Mesodermal cell (in vitro differentiated cells): ENCODE measurements at regions not wholly inside any gene's neighbourhood (a gene's known extent, or its start where the extent isn't known, plus 50 kb on each side); places are given as distances from the start of the nearest gene placed in this dataset.

ENCODE experiments used
- H3K27ac ChIP-seq: 2 replicates; pipeline ENCODE4 v1.7.0; 2013; ENCODE audit warnings: mild to moderate bottlenecking, low read depth, low read length, moderate library complexity; ENCODE audit not compliant: severe bottlenecking
- H3K36me3 ChIP-seq: 2 replicates; pipeline ENCODE4 v1.7.1; 2013; ENCODE audit warnings: mild to moderate bottlenecking, low read length, moderate library complexity; ENCODE audit not compliant: control insufficient read depth, insufficient read depth
- H3K4me1 ChIP-seq: one replicate; pipeline ENCODE4 v1.7.1; 2013; ENCODE audit warnings: mild to moderate bottlenecking, low read length; ENCODE audit not compliant: insufficient read depth, control insufficient read depth, poor library complexity, severe bottlenecking
- H3K4me3 ChIP-seq: 2 replicates; pipeline ENCODE4 v1.7.0; 2013; ENCODE audit warnings: low read length, control low read depth, mild to moderate bottlenecking; ENCODE audit not compliant: insufficient read depth, poor library complexity, severe bottlenecking; ENCODE audit errors: extremely low read depth
- H3K9me3 ChIP-seq: 2 replicates; pipeline ENCODE4 v1.7.1; 2013; ENCODE audit warnings: mild to moderate bottlenecking, low read length, moderate library complexity; ENCODE audit not compliant: control insufficient read depth
- WGBS, 2 experiments: methylation state at CpG; one replicate each; pipeline ENCODE4 v1.1.5; 2013; ENCODE audit warnings: missing lambda C conversion rate in 2 of 2; ENCODE audit not compliant: insufficient coverage in 2 of 2; 5-methylcytosine and 5-hydroxymethylcytosine counted together

DNA sequence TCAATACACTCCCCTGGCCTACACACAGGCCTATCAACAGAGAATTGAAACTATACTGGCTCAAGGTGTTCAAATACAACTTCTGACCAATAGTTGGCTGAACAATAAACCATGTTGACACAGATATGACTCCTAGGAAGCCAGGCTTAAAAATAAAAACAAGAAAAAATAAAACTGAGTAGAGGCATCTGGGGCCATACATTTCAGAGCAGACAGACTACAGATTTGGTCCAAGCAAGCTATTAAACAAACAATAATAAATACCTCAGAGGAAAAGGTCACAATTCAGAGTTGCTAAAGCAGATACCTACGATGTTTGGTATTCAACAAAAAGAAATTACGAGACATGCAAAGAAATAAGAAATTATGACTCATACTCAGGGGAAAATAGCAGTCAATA is 132.8 kb upstream of the ACVR2A start:
- WGBS, 2 experiments: no CpG with 5 or more reads among the region's 2 CpGs
- Histone ChIP-seq H3K4me3 (no peak overlapping the region), H3K4me1 (no peaks in the 10 kb centered on the region), H3K27ac (no peak overlapping the region), H3K9me3 (no peaks in the 10 kb centered on the region), H3K36me3 (no peaks in the 10 kb centered on the region)

DNA sequence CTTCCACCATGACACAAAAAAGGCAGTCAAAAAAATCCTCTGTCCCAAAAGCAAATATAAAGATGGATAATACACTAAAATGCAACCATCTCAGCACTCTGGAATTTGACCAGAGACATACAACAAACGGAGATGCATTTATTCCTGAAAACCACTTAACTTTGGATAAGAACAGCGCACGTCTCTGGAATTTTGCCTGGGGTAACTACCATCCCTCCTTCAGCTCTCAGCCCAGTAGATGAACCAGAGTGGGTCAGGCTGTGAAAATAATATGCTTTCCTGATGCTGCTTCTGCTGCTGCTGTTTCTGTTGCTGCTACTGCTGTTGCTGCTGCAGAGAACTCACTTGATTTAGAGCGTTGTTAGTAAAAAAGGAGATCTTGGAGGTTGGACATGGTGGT is 133.8 kb upstream of the ACVR2A start:
- no peaks in the 10 kb centered on the region for H3K36me3 ChIP-seq
- WGBS, 2 experiments: 94 to 100% methylated on average over 3 of the region's 4 CpGs

DNA sequence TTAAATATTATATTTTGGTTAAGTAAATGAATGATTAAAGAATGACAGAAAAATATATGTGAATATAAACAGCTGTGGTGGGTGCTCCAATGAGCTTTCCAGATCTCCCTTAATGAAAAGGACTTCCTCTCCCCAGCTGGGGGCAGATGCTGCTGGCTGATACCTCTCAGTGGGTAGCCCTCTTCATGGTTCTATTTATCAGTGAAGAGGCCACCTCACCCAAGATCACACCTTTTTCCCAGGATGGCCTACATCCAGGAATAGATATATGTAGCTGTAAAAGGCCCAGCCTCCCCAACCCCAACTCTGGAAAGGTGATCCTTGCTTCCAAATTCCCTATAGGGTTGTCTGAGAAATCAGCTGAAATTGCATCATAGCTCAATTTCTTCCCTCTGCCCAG is 135.2 kb upstream of the ACVR2A start:
- H3K4me3 ChIP-seq: no peak overlapping the region

More for the DNA sequence above, 133.8 kb upstream of the ACVR2A start:
- Histone ChIP-seq H3K9me3 (no peaks in the 10 kb centered on the region), H3K27ac (no peak overlapping the region), H3K4me3 (no peak overlapping the region), H3K4me1 (no peaks in the 10 kb centered on the region)

DNA sequence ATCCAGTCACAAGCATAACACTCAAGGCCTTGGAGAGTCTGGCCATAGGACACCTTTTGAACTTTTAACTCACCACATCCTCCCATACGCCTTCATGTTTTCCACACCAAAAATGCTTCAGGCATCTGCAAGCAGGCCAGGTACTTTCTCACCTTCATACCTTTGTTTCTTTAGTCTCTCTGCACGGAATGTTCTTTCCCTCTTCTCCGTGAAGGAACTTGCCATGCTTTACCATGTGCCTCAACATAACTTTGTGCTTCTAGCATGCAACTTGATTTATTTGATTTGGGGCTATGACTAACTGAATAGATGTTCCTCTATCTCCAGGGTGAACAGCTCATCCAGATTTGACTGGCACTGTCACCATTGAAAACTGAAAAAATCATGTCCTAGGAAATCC is 141.7 kb upstream of the ACVR2A start:
- WGBS, 2 experiments: 70 to 85% methylated on average over 1 to 3 of the region's 3 CpGs
- no peak overlapping the region for H3K4me3 ChIP-seq
- no peaks in the 10 kb centered on the region for H3K36me3 ChIP-seq
- no peaks in the 10 kb centered on the region for H3K4me1 ChIP-seq
- H3K9me3 ChIP-seq: no peaks in the 10 kb centered on the region
- H3K27ac ChIP-seq: no peak overlapping the region

More for the DNA sequence above, 135.2 kb upstream of the ACVR2A start:
- H3K36me3 ChIP-seq: no peaks in the 10 kb centered on the region
- H3K4me1 ChIP-seq: no peaks in the 10 kb centered on the region
- H3K9me3 ChIP-seq: no peaks in the 10 kb centered on the region
- H3K27ac ChIP-seq: no peak overlapping the region

DNA sequence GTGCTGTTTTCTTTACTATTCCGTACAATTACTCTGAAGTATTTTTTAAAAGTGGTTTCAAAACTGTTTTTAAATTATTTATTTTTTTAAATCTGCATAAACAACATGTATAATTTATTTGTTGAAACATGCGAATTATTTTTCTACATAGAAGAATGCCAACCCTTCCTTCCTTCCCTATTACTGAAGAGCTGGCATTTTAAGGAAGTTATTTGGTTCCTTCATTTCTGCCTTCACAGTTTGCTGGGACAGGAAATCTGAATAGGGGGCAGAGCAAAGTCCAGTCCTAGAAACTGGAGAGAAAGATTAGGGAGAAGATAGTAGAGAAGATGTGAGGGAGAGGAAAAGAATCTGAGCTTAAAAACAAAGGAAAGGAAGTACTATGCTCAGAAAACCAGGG is 146.7 kb upstream of the ACVR2A start:
- WGBS, 2 experiments: no CpG with 5 or more reads among the region's 2 CpGs
- H3K9me3 ChIP-seq: no peaks in the 10 kb centered on the region
- H3K4me1 ChIP-seq: no peaks in the 10 kb centered on the region
- no peak overlapping the region for H3K27ac ChIP-seq
- no peak overlapping the region for H3K4me3 ChIP-seq
- H3K36me3 ChIP-seq: no peaks in the 10 kb centered on the region

DNA sequence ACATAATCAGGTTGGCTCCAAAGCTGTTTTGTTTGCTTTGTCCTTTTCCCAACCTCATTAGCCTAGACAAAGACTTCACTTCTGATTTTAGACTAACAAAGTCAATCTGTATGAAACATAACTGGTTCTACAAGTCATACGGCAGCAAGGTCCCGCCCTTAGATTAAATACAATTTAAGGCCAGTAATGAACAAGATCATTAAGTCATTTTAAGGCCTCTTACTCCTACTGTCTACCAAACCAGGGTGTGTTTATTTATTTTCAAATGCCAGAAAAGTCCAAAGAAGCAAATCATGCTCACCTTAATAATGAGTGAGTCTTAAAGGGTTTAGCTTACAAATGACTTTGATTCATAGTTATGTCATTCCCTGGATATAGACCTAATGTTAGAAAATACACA is 148.4 kb upstream of the ACVR2A start:
- no peak overlapping the region for H3K4me3 ChIP-seq
- no peaks in the 10 kb centered on the region for H3K9me3 ChIP-seq
- H3K4me1 ChIP-seq: no peaks in the 10 kb centered on the region
- no peak overlapping the region for H3K27ac ChIP-seq
- 54% methylated on average over 2 of the region's 2 CpGs; no CpG with 5 or more reads in 1 of the 2 experiments for WGBS, 2 experiments
- H3K36me3 ChIP-seq: no peaks in the 10 kb centered on the region

DNA sequence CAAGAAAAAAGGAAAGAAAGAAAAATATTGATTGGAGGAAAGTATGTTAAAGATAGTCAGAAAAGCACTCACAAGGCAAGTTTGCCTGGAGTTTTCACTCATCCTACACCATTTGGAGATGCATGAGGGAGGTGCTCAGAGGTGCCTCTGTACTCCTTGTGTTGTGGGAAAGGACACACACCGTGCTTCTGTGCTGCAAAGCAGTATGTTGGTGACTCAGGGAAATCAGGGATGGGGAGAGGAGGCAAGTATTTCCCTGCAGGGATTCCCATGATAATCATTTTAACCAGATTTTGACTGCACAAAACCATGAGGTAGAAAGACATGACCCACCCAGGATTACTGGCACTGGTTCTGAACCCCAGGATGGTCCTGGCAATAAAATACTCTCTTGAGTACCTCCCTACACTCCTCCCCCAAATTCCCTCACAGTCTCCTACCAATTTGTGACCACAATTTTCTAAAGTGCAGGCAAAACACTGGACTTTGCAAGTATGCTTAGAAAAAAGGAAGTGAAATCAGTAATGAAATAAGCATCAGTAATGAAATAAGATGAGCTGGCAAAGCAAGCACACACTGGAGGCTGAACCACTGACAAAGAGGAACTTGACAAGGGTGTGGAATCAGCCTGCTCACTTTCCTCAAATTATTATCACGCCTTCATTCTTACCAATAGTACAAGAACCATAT is 155.5 kb upstream of the ACVR2A start:
- no peak overlapping the region for H3K4me3 ChIP-seq
- WGBS, 2 experiments: 100% methylated on average over 1 of the region's 2 CpGs; no CpG with 5 or more reads in 1 of the 2 experiments
- no peaks in the 10 kb centered on the region for H3K36me3 ChIP-seq

DNA sequence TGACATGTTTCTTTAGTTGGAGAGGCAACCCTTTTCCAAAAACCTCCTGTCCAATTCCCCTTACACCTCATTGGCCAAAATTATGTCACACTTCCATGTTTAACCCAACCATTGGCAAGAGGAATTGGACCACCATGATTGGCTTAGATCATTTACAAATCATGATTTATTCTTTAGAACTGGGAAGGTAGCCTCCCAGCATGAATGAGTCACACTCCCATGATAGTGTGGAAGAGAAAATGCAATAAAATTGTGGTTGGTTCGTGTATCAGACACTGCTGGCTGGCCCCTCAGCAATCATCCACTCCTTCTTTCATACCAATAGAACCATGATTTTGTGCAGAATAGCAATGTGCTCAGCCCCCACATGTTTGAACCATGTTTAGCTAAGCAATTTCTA is 156.6 kb upstream of the ACVR2A start:
- H3K4me1 ChIP-seq: no peaks in the 10 kb centered on the region
- H3K4me3 ChIP-seq: no peak overlapping the region
- no peaks in the 10 kb centered on the region for H3K9me3 ChIP-seq
- no peak overlapping the region for H3K27ac ChIP-seq
- H3K36me3 ChIP-seq: no peaks in the 10 kb centered on the region
- no CpG with 5 or more reads among the region's 1 CpG for WGBS, 2 experiments

More for the DNA sequence above, 155.5 kb upstream of the ACVR2A start:
- Histone ChIP-seq H3K4me1 (no peaks in the 10 kb centered on the region), H3K9me3 (no peaks in the 10 kb centered on the region), H3K27ac (no peak overlapping the region)

DNA sequence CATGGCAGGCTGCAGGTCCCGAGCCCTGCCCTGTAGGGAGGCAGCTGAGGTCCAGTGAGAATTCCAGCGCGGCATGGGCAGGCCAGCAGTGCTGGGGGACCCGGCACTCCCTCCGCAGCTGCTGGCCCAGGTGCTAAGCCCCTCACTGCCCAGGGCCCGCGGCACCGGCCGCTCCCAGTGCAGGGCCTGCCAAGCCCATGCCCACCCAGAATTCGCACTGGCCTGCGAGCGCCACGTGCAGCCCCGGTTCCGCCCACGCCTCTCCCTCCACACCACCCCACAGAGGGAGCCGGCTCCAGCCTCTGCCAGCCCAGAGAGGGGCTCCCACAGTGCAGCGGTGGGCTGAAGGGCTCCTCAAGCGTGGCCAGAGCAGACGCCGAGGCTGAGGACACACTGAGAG is 158.5 kb upstream of the ACVR2A start:
- Histone ChIP-seq H3K9me3 (no peaks in the 10 kb centered on the region), H3K27ac (no peak overlapping the region), H3K4me1 (no peaks in the 10 kb centered on the region), H3K4me3 (no peak overlapping the region), H3K36me3 (no peaks in the 10 kb centered on the region)
- 86 to 97% methylated on average over 5 to 14 of the region's 21 CpGs for WGBS, 2 experiments

DNA sequence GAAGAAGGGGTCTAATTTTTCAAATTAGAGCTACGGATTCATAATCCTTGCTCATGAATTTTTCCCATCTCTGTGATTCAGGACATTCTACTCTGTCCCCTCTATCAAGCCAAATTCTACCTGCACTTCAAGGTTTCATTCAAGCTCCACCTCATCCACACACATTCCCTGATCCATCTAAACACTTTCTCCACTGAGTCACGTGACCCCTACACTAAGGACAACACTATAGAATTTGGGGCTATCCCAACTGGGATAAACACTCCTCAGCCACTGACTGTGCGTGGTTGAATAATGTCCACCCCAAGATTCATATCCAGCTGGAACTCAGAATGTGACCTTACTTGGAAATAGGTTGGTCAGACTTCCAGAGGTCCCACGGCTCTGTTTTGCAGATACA is 159.9 kb upstream of the ACVR2A start:
- no peak overlapping the region for H3K27ac ChIP-seq
- no peaks in the 10 kb centered on the region for H3K9me3 ChIP-seq
- 86 to 89% methylated on average over 3 of the region's 4 CpGs for WGBS, 2 experiments
- H3K36me3 ChIP-seq: no peaks in the 10 kb centered on the region
- H3K4me3 ChIP-seq: no peak overlapping the region
- no peaks in the 10 kb centered on the region for H3K4me1 ChIP-seq

DNA sequence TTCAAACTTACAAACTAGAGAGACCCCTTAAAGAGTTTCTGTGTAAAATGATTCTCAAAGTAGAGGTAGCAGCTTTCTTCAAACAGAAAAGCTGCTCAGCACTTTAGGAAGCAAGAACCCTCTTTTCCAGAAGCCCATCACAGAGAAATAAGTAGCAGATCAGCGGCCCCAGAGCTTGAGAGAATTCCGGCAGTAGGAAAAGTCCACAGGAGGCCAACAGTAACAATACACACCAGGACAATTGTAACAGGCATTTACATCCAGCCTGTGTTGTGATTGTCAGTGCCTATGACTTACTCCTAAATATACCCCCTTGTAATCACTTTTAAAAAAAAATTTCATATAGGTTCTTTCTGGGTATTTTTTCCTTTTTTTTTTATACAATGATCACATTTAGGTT is 161.4 kb upstream of the ACVR2A start:
- no peak overlapping the region for H3K27ac ChIP-seq
- no peak overlapping the region for H3K4me3 ChIP-seq
- no peaks in the 10 kb centered on the region for H3K4me1 ChIP-seq
- no peaks in the 10 kb centered on the region for H3K9me3 ChIP-seq
- H3K36me3 ChIP-seq: no peaks in the 10 kb centered on the region
- 80% methylated on average over 1 of the region's 2 CpGs; no CpG with 5 or more reads in 1 of the 2 experiments for WGBS, 2 experiments
